Mesenteric fat pad (tissue), 1 donor: ENCODE measurements at regions not wholly inside any gene's neighbourhood (a gene's known extent, or its start where the extent isn't known, plus 50 kb on each side); places are given as distances from the start of the nearest gene placed in this dataset.
A peak's percentile ranks its signal among the peaks of the same experiment; 100 is the strongest.

Experiments
- DNase-seq: peaks from one replicate; pipeline ENCODE4 v3.0.0-alpha.2; 2020; ENCODE audit warnings: low spot score
- donor health status: DM: yes; HTN: yes; CAD: no.

DNA sequence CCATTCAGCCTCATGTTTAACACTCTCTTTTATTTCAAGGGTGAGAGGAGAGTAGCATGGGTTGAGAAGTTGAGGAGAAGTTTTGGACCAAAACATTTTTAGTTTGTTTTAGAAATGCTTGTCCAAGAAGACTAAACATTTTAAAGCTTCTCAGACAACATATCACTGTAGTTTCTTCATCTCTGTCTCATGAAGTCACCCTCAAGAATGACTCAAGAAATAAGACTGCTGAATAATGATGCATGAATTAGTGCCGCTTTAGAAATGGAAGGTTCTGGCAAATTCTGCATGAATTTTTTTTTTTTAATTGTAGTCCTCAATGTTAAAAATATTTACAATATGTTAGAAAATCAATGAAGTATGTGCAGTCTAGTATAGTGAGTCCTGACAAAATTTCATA lies 422.7 kb upstream of the ARGLU1 start:
- DNase-seq = no peak

GRCh38 chr13:106989876-106990275 lies 421.9 kb upstream of the ARGLU1 start:
- DNase-seq = no peak

GRCh38 chr13:106987427-106987785 lies 419.5 kb upstream of the ARGLU1 start:
- no peak for DNase-seq

DNA sequence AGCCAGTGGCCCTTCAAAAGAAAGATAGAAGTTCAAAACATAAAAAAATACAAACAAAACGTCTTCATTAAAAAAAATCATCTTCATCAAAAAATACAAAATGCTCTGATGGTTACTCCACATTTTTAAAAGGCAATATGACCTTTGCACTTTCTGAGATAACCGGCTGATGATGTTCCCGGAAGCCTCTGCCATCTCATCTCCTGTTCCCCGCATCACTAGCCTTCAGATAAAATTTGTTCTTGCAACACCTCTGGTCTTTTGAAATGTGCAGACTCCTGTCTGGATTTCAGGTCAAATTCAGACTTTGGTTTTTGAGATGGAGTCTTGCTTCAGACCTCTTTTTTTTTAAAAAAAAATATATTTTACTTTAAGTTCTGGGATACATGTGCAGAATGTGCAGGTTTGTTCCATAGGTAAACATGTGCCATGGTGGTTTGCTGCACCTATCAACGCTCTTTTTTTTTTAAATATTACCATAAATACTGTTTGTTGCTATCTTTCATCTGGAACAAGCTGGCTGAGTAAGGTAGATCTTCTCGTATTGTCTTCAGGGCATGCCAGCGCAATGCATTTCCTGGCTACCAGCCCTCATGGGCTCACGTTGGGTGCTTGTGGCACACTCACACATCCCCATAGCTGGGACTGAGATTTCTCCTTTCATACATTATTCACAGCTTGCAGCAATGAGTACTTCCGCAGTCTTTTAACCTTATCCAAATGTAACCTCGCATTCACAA lies 418.9 kb upstream of the ARGLU1 start:
- DNase-seq = no peak

DNA sequence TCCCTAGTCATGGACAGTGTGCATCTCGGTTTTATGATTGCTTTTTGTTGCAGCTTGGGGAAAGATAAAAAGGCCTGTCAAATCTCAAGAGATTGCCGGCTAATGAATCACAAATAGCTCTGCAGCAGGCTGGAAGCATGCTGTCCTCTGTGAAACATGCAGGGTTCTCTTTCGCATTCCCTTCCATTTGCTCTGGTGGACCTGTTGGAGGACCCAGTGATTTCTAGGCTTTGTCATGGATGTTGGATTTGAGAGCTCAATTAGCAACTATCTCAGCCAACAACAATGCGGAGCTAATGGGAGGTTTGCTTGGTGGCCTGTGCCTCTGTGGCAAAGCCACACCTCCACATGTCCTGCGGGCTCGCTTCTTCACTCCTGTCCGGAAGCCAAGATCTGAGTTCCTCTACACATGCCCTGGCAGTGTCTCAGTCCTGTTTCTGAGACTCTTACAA lies 418.1 kb upstream of the ARGLU1 start:
- DNase-seq = no peak

DNA sequence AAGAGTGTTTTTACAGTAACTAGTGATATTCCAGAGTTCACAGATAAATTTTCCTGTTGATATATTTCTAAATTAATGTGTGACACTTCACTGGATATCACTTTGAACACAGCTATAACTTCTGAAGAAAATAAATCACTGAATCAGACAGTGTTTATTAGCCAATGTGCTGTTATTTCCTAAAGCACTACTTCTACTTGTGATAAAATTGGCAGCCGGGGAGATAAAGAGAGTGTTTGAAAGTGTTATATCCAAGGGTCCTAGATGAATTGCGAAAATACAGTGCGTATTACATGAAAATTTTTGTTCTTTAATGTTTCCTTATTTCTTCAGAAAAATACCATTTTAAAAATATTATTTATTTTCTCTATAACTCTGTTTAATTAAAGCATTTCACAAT lies 417.5 kb upstream of the ARGLU1 start:
- DNase-seq = no peak

GRCh38 chr13:106981051-106981450 lies 413.1 kb upstream of the ARGLU1 start:
- DNase-seq = no peak

- DNase-seq = no peak
These were observed 399.5 kb upstream of the ARGLU1 start for GRCh38 chr13:106967391-106967790.

DNA sequence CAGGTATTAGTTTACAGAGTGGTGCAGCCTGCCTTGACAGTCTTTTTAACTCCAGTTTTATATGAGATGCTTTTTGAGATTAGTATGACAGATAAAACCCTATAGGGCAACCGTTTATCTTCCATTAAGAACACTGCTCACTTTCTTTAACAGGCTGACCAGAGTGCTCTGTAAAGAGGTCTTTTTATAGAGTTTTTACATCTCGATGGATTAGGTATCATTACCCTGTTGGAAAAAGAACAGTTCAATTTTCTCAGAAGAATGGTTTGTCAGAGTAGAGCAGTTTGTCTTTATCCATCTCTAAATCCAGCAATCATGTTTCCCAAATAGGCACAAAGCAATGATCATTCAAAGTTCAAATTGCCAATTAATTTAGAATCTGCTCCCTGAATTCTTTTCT lies 395.2 kb upstream of the ARGLU1 start:
- DNase-seq = no peak

DNA sequence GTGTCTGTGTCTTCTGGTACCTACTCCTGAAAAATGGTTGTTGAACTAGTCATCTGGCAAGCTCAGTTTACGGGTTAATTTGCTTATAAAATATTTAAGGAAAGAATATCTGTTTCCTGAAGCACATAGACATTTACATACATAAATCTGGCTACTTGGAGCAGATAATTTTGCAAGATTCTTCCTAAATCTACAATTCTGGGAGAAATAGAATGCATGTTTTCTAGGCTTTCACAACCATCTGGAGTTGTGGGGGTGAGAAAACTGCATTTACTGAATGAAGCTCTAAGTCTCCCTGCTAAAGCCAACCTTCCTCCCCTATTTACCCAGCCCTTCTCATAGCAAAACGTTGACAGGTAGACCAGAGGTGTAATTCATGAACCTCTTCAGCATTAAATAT lies 393.7 kb upstream of the ARGLU1 start:
- no peak for DNase-seq

- DNase-seq = no peak
These were observed 393.3 kb upstream of the ARGLU1 start for GRCh38 chr13:106961216-106961615.

DNA sequence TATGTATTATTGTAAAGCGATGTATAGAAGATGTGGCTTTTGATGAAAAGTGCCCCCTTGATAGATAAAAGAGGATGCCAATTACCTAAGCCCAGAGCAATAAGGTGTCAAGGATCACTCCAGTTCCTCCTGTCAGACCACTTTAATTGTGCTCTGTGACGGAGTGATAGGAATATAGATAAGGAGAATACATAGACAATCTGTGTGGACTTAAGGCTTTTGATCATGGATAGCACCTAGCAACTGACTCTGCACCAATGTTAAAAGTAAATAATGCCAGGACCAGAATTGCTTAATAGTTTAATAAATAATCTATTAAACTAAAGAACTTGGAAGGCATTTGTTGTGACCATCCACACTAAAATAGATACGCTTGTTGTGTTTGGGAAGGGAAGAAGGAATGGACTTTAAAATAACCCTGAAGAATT lies 390.7 kb upstream of the ARGLU1 start:
- no peak for DNase-seq

DNA sequence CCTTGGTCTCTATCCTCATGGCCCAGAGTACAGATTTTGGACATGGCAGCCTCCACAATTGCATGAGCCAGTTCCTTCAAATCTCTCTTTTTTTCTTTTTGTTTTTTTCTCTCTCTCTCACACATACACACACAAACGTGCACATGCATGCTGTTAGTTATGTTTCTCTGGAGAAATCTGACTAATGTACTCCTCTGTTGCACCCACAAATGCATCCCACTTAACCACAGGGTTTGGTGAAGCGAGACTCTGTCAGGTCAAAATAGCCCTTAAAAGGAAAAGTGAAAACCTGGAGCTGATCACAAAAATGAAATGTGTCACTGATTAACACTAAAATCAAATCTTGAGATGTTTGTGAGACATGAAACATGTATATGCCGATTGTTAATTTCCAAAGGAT lies 374.6 kb upstream of the ARGLU1 start:
- DNase-seq = no peak

DNA sequence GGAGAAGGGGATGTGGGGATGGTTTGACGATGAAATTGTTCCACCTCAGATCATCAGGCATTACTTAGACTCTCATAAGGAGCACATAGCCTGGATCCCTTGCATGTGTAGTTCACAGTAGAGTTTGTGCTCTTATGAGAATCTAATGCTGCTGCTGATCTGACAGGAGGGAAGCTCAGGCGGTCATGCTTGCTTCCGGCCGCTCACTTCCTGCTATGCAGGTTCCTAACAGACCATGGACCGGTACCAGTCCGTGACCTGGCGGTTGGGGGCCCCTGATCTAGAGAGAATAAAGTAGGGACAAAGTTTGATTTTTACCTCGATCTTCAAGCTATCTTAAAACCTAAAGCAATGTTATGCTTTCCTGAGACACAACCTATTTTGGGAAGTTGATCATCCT lies 373.8 kb upstream of the ARGLU1 start:
- no peak for DNase-seq

- DNase-seq = no peak
These were observed 359.5 kb upstream of the ARGLU1 start for GRCh38 chr13:106927421-106927820.

GRCh38 chr13:106922384-106922783 lies 354.4 kb upstream of the ARGLU1 start:
- DNase-seq = no peak

- DNase-seq = no peak
These were observed 351.7 kb upstream of the ARGLU1 start for GRCh38 chr13:106919638-106920037.

GRCh38 chr13:106919133-106919532 lies 351.2 kb upstream of the ARGLU1 start:
- DNase-seq = no peak

GRCh38 chr13:106918557-106918860 lies 350.6 kb upstream of the ARGLU1 start:
- no peak for DNase-seq

DNA sequence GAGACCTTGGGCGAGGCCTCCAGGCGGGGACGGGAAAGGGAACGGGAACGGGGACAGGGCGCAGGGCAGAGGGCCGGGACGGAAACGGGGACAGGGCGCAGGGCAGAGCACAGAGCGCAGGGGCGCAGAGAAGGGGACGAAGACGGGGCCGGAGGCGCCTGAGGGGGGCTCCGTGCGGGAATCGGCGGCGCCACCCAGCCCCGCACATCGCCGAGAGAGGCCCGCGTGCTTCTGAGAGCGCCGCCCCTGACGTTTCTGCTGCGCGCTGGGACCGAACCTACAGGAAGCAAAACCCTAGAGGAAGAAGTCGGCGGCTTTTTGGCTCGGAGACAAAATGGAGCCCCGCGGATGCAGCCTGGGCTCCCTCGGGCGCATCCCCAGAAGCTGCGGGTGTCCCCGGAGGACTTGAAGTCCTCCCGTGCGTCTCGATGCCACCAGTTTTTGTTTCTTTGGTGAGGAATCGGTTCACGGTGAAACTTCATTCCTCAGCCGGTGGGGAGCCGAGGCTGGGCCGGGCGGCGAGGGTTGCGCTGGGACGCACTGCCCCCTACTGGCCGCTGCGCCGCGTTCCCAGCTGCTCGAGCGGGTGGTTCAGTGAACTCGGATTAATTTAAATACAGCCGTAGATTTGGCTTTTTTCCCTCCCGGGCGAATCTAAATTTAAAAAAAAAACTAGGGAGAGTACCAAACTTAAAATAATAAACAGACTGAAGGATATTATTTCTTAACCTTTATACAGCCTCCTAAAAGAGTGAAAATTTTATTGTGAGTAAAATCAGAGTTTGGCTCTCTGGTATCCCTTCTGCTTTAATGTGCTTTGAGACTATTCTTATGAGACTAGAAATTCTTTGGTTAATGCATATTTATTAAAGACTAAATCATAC lies 350.0 kb upstream of the ARGLU1 start:
- DNase-seq = peak; percentile 95

- DNase-seq = no peak
These were observed 349.2 kb upstream of the ARGLU1 start for GRCh38 chr13:106917024-106917571.

GRCh38 chr13:106916329-106916976 lies 348.5 kb upstream of the ARGLU1 start:
- DNase-seq = no peak
